SIG-M5 treated with dmso at 0.1 percent for 504 hours (cell line): ENCODE measurements at regions not wholly inside any gene's neighbourhood (a gene's known extent, or its start where the extent isn't known, plus 50 kb on each side); places are given as distances from the start of the nearest gene placed in this dataset.
"Not testable (repeated sequence)": the region's sequence is repeated elsewhere in the genome, so short reads cannot be mapped to it uniquely, and the experiment has no call there.

Experiments
- DNase-seq: peaks from one replicate; lab custom pipeline; 2025; ENCODE audit not compliant: unreplicated experiment; lab: John Stamatoyannopoulos, UW

- peak; percentile 36 for DNase-seq
Measured at GRCh38 chr11:22920939-22921565, 60.8 kb upstream of the CCDC179 start.

GRCh38 chr11:22922672-22923071, 62.4 kb upstream of the CCDC179 start:
- no peak for DNase-seq

GRCh38 chr11:22923561-22923960, 63.3 kb upstream of the CCDC179 start:
- no peak for DNase-seq

GRCh38 chr11:22926341-22926740, 66.1 kb upstream of the CCDC179 start:
- DNase-seq = no peak

GRCh38 chr11:22927793-22928192, 67.5 kb upstream of the CCDC179 start:
- DNase-seq = no peak

GRCh38 chr11:22928207-22928917, 68.1 kb upstream of the CCDC179 start:
- DNase-seq = no peak

- DNase-seq = no peak
Measured at GRCh38 chr11:22930816-22931594, 70.7 kb upstream of the CCDC179 start.

GRCh38 chr11:22938691-22939090, 78.4 kb upstream of the CCDC179 start:
- DNase-seq = no peak

GRCh38 chr11:22941544-22941943, 81.3 kb upstream of the CCDC179 start:
- not testable (repeated sequence) for DNase-seq

GRCh38 chr11:22957786-22958185, 97.5 kb upstream of the CCDC179 start:
- DNase-seq = no peak

- DNase-seq = no peak
Measured at GRCh38 chr11:22974251-22974650, 114.0 kb upstream of the CCDC179 start.

- DNase-seq = peak; percentile 3
Measured at GRCh38 chr11:22976146-22976545, 115.9 kb upstream of the CCDC179 start.

GRCh38 chr11:22982903-22983302, 122.6 kb upstream of the CCDC179 start:
- no peak for DNase-seq

- no peak for DNase-seq
Measured at GRCh38 chr11:22984045-22984444, 123.8 kb upstream of the CCDC179 start.

GRCh38 chr11:22989371-22989770, 129.1 kb upstream of the CCDC179 start:
- no peak for DNase-seq

- no peak for DNase-seq
Measured at GRCh38 chr11:22991196-22991595, 130.9 kb upstream of the CCDC179 start.

- no peak for DNase-seq
Measured at GRCh38 chr11:23006730-23007129, 146.5 kb upstream of the CCDC179 start.

- no peak for DNase-seq
Measured at GRCh38 chr11:23010790-23011335, 150.6 kb upstream of the CCDC179 start.

- DNase-seq = no peak
Measured at GRCh38 chr11:23012930-23013329, 152.7 kb upstream of the CCDC179 start.

GRCh38 chr11:23013509-23013908, 153.2 kb upstream of the CCDC179 start:
- no peak for DNase-seq

- DNase-seq = no peak
Measured at GRCh38 chr11:23021287-23021863, 161.1 kb upstream of the CCDC179 start.
